HG03521 (cell line): ENCODE measurements at regions not wholly inside any gene's neighbourhood (a gene's known extent, or its start where the extent isn't known, plus 50 kb on each side); places are given as distances from the start of the nearest gene placed in this dataset.

Experiments used
- ATAC-seq: cut with Tn5 transposase; IDR thresholded peaks from one replicate; pipeline ENCODE4 v1.9.1; 2021; ENCODE audit warnings: mild to moderate bottlenecking, moderate library complexity; ENCODE audit not compliant: unreplicated experiment

DNA sequence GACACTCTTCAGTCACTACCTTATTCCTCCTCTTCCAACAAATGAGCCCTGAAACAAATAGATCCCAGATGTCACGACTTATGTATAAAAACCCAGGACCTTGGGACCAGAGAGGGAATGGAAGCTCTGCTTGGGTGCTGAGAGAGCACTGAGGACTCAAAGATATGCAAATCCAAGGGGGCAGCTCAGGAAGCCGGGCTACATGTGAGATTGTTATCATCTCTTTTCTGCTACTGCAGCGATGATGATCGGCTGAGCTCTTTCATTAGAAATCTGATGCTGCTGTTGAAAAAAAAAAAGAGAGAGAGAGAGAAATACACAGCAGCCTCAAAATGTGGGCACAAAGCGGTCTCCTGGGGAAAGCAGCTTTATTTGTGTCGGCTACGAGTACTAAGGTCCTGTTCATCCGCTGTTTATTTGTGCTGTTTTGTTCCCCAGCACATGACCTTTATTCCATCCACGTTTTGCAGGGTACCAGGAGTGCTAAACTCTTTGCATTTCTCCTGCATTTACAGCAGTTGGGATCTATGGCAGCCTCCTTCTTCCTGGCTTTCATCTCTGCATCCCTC lies 120.2 kb downstream of the TRIM29 start:
- ATAC-seq = no peak

- ATAC-seq = no peak
These were observed 124.3 kb downstream of the TRIM29 start for GRCh38 chr11:120013325-120014250.

DNA sequence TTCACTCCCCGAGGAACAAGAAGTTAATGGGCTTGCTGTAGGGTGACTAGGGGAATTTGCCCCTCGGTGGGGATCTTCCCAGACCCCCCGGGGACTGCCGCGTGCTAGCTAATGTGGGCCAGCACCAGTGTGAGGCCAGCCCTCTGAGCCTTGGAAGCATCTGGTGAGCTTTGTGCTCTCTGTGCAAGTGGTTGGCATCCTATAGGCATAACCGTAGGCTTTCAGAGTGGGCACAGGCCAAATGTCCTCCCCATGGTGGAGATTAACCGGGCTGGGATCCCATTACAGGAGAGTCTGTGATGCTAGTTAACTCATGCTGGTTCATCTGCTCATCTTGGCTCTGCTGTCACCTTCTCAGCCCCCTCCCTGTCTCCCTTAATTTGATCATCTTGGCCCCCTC lies 125.7 kb downstream of the TRIM29 start:
- no peak for ATAC-seq

GRCh38 chr11:120011836-120012235 lies 126.1 kb downstream of the TRIM29 start:
- no peak for ATAC-seq

DNA sequence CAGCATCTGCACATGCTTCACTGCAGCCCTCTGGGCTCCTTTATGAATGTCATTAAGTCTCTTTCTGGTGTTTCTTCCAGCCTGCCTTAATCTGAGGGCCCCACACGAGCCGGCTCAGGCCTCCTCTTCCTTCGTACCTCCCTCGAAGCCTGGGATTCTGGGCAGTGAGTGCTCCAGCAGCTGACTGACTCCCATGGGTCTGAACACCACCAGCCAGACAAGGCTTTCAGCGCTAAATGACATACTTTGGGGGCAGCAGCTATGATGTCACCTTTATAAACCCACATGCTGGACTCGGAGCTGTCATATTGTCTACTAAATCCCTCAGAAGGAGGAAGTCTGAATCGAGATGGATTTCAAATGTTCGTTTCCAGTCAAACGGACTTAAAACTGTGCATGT lies 127.1 kb downstream of the TRIM29 start:
- ATAC-seq = no peak

DNA sequence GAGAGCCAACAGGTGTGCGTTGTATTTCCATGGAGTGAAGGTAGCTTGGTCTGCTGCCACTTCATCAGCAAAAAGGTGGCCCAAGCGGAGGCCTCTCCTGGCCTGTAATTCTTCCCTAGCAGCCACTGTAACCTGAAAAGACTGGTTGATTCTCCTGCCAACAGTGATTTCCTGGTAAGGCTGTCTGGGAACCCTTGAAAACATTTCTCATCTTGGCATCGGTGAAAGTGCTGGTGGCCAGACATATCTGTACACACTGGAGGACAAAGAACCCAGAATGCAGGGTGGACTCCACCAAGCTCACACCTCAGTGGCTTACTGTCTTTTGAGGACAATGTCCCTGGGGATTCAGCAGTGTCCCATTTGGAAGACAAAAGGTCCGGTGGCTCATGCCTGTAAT lies 128.0 kb downstream of the TRIM29 start:
- ATAC-seq = no peak

DNA sequence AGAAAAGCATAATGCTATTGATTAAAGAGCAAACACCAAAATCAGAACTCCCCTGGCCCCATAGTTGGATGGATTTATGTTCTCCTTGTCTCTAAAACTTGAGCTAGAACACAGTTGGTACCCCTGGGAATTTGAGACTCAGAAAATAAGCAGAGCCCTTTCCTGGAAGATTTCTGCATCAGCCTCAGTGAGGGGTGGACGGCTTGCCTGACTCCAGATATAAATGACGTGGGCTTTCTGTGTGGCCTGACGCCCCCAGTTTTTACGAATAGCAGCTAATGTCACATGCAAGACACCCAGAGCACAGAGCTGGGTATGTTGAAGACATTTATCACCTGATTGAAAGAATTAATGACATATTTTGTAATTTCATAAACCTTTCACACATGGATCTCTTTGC lies 130.8 kb downstream of the TRIM29 start:
- ATAC-seq = no peak

- no peak for ATAC-seq
These were observed 133.2 kb downstream of the TRIM29 start for GRCh38 chr11:120004723-120005122.

DNA sequence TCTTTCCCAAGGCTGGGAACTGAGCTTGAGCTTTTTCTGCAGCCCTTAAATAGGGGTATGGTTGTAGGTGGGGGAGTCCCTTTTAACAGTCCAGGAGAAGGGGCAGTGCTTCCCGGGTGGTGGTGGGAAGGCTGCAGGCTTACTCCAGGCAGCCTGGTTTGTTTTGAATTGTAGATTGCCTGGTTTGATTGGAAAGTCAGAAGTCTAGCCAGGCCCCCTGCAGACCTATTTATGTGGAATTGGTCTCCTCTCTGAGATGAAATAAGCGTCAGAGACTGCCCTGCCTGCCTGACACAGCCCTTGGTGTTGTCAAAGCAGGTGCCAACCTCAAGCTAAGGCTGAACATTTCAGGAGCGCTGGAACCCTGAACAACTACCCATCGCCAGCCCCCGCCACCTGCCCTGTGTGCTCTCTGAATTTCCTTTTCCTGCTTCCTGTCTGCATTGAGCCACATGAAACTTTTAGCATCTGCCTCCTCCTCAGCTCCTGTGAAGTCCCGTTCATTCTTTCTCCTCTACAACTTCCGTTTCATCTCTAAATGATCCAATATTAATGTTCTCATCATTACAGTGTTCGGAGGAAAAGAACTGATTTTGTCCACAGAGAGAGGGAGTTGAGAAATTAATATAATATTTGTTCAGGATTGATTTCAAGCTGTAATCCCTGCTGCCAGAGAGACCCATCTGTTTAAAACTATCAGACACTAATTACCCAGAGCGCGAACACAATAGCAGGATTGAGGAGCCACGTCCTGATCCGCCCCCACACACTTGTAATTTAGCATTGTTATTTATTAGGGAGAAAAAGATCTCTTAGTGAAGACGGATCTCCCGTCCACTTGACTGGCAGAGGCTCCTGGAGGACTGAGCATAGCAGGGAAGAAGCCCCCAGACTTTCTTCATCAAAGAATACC lies 136.5 kb downstream of the TRIM29 start:
- no peak for ATAC-seq

GRCh38 chr11:119999220-119999619 lies 138.7 kb downstream of the TRIM29 start:
- ATAC-seq = no peak

DNA sequence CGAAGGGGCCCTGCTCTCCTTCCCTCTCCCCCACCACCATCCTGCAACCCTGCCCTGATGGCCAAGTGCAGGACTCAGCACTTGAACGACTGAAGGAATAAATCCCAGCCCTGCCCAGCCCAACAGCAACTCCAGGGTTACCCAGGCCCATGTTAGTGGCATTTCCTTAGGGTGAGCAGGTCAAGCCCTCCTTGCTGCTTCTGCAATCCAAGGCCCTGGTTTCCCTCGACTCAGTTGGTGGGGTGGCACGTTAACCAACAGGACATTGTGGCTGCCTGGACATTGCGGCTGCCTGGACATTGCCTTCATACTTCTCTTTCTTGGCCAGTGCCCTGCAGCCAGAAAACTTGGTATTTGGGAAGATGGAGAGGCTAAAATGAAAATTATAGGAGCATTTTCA lies 141.4 kb downstream of the TRIM29 start:
- ATAC-seq = no peak

DNA sequence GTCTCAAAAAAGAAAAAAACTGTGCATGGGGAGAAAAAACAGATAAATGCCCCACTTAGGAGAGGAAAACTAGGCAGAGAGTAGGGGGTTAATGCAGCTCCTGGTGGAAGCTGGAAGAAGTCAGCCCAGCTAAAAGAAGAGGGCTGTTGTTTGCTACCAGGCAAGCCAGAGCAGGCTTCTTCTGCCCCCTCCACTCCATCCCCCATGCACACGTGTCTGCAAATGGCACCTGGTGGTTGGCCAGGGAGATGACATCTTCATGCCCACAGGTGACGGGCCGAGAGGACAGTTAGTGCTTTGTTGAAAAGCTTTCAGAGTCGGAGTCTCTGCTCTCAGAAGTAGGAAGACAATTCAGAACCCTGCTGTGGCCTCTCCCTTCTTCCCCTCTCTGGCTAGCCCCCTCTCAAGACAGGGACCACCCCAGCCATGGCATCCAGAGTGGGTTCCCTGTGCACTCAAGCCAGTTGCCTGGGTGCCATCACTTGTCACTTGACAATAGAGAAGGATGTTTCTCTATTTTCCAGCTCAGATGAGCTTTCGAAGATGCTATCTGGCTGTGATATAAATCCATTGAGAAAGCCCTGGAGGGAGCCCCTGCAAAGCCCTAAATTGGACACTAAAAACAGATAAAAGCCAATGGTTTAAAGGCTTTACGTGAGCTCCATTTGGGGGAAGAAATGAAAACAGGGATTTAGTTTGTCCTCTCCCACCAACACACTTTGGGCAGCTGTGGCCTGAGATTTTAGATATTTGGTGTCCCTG lies 142.0 kb downstream of the TRIM29 start:
- no peak for ATAC-seq

- ATAC-seq = no peak
These were observed 144.2 kb downstream of the TRIM29 start for GRCh38 chr11:119993722-119994121.

DNA sequence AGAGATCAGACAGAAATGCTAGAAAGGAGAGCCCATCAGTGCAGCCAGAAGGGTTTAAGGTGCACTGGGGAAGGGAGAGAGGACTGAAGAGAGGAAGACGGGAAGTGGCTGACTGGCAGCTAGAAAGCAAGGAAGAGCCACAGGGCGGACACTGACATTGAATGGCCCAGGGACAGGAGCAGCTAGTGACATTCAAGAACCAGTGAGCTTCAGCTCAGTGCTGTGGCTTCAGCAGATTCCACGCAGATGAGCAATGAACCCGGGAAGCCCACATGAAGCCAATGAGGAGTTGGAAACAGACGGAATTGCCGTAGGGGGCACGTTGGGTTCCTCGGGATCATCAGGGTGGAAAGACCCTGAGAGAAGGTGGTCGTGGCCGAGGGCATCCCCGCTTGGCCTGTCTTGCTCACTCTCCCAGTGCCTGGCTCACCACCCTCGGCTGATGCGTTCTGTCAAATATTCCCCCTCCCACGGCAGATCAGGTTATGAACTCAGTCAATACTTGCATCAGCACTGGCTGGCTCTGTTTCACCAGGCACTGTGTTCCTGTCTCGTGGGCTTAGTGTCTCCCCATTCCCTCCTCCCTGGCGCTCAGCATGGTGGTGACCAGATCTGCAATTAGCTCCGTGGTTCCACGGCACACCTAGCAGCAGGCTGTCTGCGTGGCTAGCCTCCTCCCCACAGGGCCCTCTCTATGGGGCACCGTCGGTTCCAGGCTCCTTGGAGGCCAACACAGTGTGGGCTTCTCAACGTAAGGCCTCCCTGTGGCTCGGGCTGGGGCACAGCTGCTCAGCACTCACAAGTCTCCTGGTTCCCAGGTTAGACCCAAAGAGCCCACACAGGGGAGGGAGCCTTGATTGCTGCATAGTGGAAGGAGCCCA lies 145.5 kb downstream of the TRIM29 start:
- no peak for ATAC-seq

DNA sequence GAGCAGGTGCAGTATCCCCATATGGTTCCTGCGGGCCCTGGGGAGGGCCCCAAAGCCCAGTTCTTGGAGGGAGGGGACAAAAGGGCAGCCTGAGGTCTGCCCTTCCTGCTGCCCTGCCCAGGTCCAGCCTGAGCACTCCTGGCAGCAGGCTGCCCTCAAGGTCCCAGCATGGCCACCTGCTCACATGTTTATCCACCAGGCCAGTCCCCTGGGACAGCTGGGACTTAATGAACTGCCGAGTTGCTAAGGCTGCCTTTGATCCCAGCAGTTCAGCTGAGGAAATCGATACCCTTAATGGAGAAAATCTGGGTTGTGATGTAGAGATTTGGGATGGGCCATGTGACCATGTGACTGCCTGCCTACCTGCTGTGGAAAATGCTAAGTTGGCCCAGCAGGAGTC lies 146.2 kb downstream of the TRIM29 start:
- no peak for ATAC-seq

GRCh38 chr11:119991022-119991404 lies 146.9 kb downstream of the TRIM29 start:
- ATAC-seq = no peak

DNA sequence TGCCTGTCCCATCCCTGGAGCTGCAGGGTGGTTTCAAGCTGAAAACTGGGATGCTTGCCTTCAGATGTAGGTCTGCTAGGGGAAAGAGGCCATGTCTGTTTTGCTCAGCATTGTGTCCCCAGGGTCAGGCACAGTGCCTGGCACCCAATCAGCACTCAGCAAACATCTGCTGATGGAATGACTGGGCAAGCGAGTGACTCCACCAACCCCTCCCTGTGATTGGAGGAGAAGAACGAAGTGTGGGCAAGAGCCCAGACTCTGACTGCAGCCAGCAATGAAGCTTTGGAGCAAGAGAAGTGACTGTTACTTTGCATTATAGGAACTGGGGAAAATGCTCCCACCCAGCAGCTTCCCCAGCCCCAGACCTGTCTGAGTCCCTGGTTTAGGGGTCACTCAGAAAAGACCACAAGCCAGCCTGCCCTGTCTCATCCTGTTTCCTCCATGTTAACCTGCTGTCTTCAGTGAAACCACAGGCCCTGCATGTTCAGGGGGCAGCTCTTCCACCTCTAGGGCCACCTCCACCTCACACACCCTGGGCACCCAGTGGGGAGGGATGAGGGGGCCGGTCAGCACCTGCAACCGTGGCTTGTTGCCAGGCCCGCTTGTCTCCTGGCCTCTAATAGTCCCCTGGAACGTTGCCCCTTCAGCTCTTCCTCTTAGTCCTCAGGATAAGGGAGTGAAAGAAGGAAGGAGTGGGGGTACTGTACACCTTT lies 147.4 kb downstream of the TRIM29 start:
- ATAC-seq = no peak

- ATAC-seq = no peak
These were observed 148.6 kb downstream of the TRIM29 start for GRCh38 chr11:119989159-119989821.

DNA sequence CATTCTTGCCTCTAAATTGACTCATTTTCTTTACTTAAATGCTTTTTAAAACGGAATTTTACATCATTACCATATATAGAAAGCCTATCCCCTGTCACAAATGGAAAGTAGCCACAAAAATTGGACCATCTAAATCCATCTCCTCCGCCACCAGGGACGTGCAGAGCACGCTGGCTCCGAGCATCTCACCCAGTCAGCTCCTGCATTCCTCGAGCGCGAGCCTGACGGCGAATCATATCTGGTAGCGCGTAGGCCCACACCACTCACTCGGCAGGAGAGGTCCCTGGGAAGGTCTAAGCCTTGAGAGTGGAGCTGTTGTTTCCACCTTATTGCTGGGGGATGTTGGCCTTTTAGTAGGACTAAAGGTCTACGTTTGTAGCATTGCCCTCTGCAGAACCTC lies 152.4 kb downstream of the TRIM29 start:
- no peak for ATAC-seq
